Cardiac fibroblast (primary cell): ENCODE measurements at regions not wholly inside any gene's neighbourhood (a gene's known extent, or its start where the extent isn't known, plus 50 kb on each side); places are given as distances from the start of the nearest gene placed in this dataset.

ENCODE experiments used
- DNase-seq, 2 donors: peaks; one replicate each; pipeline versions ENCODE4 v3.0.0 to v3.0.0-alpha.2; 2010; ENCODE audit warnings: low read depth in 2 of 2
- H3K4me3 ChIP-seq, 2 donors: replicated peaks in 1 of 2; 1 replicate in 1 of 2; 2 replicates in 1 of 2; pipeline ENCODE4 v1.5.1; 2011; ENCODE audit warnings: low read depth in 2 of 2, low read length in 2 of 2, mild to moderate bottlenecking in 2 of 2, moderate library complexity in 1 of 2
- TF ChIP-seq, protein P1 (sequence below): IDR thresholded peaks from one replicate; pipeline ENCODE4 v1.5.1; 2011; ENCODE audit warnings: low read depth, mild to moderate bottlenecking, low read length, inconsistent platforms

DNA sequence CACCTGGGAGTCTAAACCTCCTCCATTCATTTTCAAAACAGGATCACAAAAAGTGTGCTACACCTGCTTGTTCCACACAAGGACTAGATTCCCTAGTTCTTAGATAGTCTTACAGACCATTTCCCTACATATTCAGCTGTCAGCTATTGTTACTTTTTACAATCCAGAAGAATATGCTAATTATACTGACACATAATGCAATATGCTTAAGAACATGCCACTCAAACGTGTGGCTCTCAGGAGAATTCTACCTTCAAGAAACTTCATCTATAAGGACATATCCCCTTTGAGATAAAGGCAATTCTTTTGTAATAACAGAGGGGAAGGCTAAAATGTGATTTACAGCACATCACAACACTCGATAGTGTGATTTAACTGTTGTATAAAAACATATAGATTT lies 456.1 kb upstream of the ARRDC3 start:
- no peak for DNase-seq
- H3K4me3 ChIP-seq = no peak overlapping the region
- TF ChIP-seq, protein P1, sequence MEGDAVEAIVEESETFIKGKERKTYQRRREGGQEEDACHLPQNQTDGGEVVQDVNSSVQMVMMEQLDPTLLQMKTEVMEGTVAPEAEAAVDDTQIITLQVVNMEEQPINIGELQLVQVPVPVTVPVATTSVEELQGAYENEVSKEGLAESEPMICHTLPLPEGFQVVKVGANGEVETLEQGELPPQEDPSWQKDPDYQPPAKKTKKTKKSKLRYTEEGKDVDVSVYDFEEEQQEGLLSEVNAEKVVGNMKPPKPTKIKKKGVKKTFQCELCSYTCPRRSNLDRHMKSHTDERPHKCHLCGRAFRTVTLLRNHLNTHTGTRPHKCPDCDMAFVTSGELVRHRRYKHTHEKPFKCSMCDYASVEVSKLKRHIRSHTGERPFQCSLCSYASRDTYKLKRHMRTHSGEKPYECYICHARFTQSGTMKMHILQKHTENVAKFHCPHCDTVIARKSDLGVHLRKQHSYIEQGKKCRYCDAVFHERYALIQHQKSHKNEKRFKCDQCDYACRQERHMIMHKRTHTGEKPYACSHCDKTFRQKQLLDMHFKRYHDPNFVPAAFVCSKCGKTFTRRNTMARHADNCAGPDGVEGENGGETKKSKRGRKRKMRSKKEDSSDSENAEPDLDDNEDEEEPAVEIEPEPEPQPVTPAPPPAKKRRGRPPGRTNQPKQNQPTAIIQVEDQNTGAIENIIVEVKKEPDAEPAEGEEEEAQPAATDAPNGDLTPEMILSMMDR = no peak

DNA sequence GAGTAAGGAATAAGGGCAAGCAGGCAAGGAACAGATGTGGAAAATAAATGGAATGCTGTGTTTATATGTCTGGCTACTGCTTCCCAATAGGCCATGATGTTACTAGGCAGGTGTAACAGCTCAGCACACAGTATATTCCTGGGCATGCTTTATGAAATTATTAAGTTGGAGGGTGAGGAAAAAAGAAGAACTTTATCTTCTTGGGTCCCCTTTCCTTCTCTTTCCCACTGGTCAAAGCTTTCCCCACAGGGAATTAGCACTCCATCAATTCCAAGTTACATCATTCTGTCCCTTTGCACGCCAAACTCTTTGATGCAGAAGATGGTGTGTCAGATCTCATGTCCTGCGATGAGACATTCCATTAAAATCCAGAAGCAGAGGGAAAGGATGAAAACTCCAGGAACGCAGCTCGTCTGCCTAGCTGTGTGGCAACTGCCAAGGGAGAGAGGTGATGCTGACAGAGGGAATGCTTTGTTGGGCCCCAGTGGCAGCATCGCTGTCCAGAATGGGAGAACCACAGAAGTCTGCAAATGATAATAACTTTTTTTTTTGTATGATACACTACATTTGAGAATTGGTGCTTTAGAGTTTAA lies 447.3 kb upstream of the ARRDC3 start:
- no peak for DNase-seq
- no peak overlapping the region for H3K4me3 ChIP-seq
- TF ChIP-seq, protein P1 = no peak

DNA sequence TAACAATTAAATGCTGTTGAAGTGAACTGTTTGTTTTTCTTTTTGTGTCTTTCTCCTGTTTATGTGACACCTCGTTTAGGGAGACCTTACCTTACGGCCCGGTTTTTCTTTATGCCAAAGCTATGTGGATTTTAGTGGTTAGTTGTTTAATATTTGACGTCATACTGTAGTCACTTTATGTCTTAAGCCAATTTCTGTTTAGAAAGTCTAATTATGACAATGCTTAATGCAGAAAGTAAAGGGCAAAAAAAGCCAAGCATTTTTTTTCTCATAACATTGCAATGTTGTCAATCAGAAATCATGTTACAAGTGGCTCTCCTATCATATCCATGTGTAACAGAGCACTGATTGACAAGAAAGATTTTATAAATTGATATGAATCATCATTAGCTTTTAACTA lies 442.5 kb upstream of the ARRDC3 start:
- H3K4me3 ChIP-seq = no peak overlapping the region
- no peak for DNase-seq
- TF ChIP-seq, protein P1 = no peak

DNA sequence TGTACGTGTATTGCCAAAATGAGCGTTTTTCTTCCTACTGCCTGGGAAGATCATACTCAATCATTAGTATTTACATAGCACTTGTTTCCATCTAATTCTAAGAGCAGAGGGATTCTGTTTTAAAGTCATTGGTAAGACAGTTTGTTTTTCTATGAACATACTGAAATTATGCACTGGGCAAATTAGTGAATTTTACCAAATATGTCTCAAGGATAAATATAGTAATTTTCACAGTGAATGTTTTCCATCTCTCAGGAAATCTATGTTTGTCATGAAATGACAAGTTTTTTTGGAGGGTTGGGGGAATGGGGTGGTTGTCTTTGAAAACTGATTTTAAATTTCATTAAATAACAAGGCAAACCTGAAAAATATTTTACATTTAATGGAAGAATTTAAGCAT lies 441.3 kb upstream of the ARRDC3 start:
- TF ChIP-seq, protein P1 = no peak
- no peak overlapping the region for H3K4me3 ChIP-seq
- no peak for DNase-seq

DNA sequence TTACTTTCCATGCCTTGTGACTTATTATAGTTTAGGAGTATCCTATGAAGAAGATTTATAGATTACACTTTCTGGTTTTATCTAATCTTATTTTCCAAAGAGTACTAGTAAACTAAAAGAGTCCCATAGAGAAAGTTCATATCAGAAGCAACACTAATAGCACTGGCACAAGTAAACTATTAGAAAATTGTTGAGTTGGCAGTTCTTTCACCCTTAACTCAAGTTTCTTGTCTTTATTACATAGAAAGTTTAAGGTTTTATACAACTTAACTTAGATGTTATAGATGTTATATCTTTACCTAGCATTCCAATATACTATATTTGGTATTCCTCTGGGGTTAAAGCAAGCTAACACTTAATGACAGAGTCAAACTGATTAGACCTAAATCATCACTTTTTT lies 437.8 kb upstream of the ARRDC3 start:
- no peak for DNase-seq
- no peak overlapping the region for H3K4me3 ChIP-seq
- TF ChIP-seq, protein P1 = no peak

DNA sequence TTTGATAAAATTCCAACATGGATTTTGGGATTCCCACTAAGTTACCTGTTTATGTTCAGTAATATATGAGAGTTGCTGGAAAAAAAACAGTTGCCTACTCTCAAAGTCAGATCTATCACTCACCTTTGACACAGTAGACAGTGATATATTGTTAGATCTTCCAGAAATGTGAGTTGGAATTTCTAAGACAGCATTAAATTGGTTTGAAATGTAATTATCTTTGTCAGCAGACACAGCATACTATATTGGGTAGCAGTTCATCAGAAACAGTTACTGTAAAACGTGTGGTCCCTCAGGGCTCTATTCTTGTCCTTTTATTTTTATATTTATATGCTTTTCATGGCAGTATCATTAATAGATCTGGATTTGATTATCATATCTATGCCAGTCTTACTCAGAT lies 433.6 kb upstream of the ARRDC3 start:
- H3K4me3 ChIP-seq = no peak overlapping the region
- DNase-seq = no peak
- TF ChIP-seq, protein P1 = no peak

DNA sequence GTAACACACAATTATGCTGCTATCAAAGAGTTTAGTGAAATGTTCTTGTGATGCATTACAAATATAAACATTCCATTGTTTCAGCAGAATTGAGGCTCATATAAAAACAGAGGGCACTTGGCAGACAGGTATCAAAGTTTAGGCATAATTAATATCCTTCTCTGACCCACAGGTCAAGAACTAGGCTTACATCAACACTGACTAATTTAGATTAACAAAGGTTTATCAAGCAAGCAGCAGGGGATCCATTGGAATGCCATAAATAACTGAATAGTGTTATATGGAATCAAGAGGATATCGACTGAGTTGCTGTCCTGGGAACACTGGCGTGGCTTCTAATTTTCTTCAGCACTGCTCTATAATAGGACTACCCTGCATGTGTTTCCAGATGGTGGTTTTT lies 414.5 kb upstream of the ARRDC3 start:
- no peak overlapping the region for H3K4me3 ChIP-seq
- TF ChIP-seq, protein P1 = no peak
- no peak for DNase-seq
